ENCODE measurements at regions not wholly inside any gene's neighbourhood (a gene's known extent, or its start where the extent isn't known, plus 50 kb on each side); places are given as distances from the start of the nearest gene placed in this dataset.

DNA sequence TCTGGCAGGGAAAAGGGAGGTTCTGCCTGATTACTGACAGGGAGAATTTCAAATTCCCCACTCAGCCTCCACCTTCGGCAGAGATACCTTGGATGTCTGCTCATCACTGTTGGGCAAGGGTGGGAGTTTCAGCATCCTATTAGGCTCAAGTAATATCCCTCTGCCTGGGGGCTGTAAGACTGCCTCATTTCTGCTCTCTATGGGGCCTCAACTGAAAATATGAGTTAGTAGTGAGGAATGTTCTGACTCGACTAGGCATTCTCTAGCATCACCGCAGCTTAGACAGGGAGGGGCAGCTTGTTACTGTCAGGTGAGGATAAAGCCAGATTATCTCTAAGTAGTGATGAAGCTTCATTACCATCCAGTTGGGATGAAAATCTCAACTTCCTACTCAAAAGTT, 87.7 kb upstream of the LRP1B start:
- DNase-seq (ENCODE audit: low read depth), result no peak
- TF ChIP-seq, protein P1, sequence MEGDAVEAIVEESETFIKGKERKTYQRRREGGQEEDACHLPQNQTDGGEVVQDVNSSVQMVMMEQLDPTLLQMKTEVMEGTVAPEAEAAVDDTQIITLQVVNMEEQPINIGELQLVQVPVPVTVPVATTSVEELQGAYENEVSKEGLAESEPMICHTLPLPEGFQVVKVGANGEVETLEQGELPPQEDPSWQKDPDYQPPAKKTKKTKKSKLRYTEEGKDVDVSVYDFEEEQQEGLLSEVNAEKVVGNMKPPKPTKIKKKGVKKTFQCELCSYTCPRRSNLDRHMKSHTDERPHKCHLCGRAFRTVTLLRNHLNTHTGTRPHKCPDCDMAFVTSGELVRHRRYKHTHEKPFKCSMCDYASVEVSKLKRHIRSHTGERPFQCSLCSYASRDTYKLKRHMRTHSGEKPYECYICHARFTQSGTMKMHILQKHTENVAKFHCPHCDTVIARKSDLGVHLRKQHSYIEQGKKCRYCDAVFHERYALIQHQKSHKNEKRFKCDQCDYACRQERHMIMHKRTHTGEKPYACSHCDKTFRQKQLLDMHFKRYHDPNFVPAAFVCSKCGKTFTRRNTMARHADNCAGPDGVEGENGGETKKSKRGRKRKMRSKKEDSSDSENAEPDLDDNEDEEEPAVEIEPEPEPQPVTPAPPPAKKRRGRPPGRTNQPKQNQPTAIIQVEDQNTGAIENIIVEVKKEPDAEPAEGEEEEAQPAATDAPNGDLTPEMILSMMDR (IDR thresholded peaks at IDR 0.05; ENCODE audit: insufficient read depth, low read depth, low read length, missing control alignments), result no peak

DNA sequence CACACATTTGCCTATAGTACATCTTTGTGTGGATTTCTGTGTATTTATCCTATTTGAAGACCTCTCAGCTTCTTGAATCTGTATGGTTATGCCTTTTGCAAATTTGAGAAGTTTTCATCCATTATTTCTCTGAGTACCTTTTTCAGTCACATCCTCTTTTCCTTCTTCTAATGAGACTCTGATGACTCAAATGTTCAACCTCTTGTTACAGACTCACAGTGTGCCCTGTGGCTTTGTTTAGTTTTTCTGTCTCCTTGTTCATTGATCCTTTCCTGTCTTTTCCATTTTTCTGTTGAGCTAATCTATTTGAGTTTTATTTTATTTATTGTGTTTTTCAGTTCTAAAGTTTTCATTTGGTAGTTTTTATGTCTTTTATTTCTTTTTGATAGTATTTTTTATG, 87.0 kb upstream of the LRP1B start:
- DNase-seq (ENCODE audit: low read depth), result no peak
- H3K4me3 ChIP-seq (ENCODE audit: low read depth, low read length), result no peak overlapping the region
- TF ChIP-seq, protein P1 (IDR thresholded peaks at IDR 0.05; ENCODE audit: insufficient read depth, low read depth, low read length, missing control alignments), result no peak

More for the DNA sequence above, 87.7 kb upstream of the LRP1B start:
- H3K4me3 ChIP-seq (ENCODE audit: low read depth, low read length), result no peak overlapping the region

DNA sequence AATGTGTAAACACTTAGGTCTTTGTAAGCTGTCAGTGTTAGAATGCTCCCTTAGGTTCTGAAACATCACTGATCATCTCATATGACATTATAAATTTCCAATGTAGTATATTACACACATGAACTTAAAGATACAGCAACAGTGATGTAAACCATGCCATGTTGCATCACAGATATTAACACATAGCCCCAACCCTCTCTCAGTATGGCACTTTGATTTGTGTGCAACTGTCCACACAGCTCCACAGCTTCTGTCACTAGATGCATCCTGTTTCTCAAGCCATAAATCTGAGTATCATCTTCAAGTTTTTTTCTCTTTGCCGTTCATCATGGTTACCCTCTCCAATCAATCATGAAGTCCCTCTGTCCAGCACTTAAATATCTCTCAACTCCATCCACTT, 69.2 kb upstream of the LRP1B start:
- DNase-seq (ENCODE audit: low read depth), result no peak
- H3K4me3 ChIP-seq (ENCODE audit: low read depth, low read length), result no peak overlapping the region
- TF ChIP-seq, protein P1 (IDR thresholded peaks at IDR 0.05; ENCODE audit: insufficient read depth, low read depth, low read length, missing control alignments), result no peak

DNA sequence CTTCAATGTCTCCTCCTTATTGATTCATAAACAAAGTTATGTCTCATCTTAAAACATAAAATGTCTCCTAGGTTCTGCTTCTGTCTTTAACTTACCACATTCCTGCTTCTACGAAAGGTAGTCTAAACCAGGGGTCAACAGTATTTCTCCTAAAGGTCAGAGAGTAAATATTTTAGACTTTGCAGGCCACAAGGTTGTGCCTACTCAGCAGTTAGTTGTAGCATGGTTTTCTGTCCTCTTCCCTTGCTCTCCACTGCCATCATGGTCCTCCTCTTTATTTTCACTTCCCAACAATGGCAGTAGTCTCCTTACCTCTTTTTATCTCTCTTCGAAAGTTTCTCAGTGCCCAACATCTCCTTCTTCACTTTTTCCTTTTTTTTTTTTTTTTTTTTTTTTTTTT, 68.3 kb upstream of the LRP1B start:
- no peak for DNase-seq (ENCODE audit: low read depth)
- H3K4me3 ChIP-seq (ENCODE audit: low read depth, low read length), result no peak overlapping the region
- TF ChIP-seq, protein P1 (IDR thresholded peaks at IDR 0.05; ENCODE audit: insufficient read depth, low read depth, low read length, missing control alignments), result no peak

DNA sequence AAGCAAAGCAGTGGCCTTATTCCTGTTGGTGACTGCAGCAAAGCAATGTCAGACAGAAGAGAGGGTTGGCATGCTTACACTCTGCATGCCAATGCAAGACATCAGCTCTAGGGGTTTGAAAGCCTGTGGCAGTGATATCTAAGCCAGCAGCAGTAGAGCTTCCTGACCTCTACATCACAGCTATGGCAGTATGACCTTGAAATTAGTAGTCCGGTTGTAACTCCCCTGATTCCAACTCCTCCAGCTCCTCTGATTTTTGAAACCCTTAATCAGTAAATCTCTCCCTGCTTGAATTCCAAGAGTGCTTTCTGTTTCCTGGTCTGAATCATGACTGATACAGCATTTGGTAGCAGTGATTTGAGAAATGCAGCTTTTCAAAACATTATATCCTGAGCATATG, 60.0 kb upstream of the LRP1B start:
- no peak for DNase-seq (ENCODE audit: low read depth)
- TF ChIP-seq, protein P1 (IDR thresholded peaks at IDR 0.05; ENCODE audit: insufficient read depth, low read depth, low read length, missing control alignments), result no peak
- no peak overlapping the region for H3K4me3 ChIP-seq (ENCODE audit: low read depth, low read length)

DNA sequence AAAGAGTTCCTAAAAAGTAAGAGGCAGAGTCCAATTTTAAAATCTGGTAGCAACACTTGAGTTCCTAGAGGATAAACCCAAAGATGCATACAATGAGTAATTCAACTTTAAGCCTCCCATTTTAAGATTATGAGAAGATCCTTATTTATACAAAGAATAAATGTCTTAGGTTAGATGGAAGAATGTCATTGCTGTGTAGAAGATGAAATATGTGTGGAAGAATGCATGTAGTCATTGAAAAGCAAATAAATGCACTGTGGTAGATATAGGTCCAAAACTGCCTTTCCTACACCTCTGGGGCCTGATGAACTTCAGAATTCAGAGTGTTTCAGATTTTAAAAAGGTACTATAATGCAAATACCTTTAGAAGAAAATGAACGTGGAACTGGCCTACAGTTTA, 58.7 kb upstream of the LRP1B start:
- TF ChIP-seq, protein P1 (IDR thresholded peaks at IDR 0.05; ENCODE audit: insufficient read depth, low read depth, low read length, missing control alignments), result no peak
- no peak overlapping the region for H3K4me3 ChIP-seq (ENCODE audit: low read depth, low read length)
- no peak for DNase-seq (ENCODE audit: low read depth)

DNA sequence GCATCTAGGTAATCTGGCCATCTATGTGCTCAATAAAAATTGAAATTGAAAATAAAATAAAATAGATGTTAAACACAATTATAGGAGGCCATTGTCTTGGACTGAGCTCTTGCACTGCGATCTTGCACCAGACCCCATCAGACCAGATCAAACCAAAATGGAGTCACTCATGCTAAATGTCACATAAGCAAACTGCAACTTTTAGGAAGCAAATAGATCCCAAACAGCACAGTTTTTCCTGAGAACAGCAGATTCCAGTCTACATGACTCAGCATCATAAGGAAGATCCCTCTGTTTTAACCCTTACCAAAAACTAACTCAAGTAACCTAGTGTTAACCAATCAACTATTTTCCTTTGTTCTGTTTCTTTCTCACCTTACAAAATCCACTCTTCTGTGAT, 57.7 kb upstream of the LRP1B start:
- DNase-seq (ENCODE audit: low read depth), result no peak
- TF ChIP-seq, protein P1 (IDR thresholded peaks at IDR 0.05; ENCODE audit: insufficient read depth, low read depth, low read length, missing control alignments), result no peak
- H3K4me3 ChIP-seq (ENCODE audit: low read depth, low read length), result no peak overlapping the region

All from GM12865 (cell line).